SK-N-MC (cell line): ENCODE measurements at regions not wholly inside any gene's neighbourhood (a gene's known extent, or its start where the extent isn't known, plus 50 kb on each side); places are given as distances from the start of the nearest gene placed in this dataset.

ENCODE experiments used
- DNase-seq: peaks from one replicate; pipeline ENCODE4 v3.0.0-alpha.2; 2011; ENCODE audit warnings: low read depth, low spot score
- H3K27ac ChIP-seq: fragments of 200-600 bp; sonication (generic); 2 replicates; pipeline ENCODE4 v1.5.1; 2016; ENCODE audit warnings: mixed run types
- H3K36me3 ChIP-seq: fragments of 200-600 bp; sonication (generic); 2 replicates; pipeline ENCODE4 v1.6.1; 2017; ENCODE audit warnings: antibody characterized with exemption, low read length, mixed read lengths; ENCODE audit not compliant: insufficient read depth
- H3K4me3 ChIP-seq: fragments of 200-600 bp; sonication (generic); 2 replicates; pipeline ENCODE4 v1.5.1; 2016
- H3K9ac ChIP-seq: fragments of 200-600 bp; sonication (generic); 2 replicates; pipeline ENCODE4 v1.8.0; 2017; ENCODE audit warnings: mixed run types, mixed read lengths; ENCODE audit not compliant: insufficient read length
- H3K9me3 ChIP-seq: fragments of 200-600 bp; sonication (generic); 2 replicates; pipeline ENCODE4 v1.6.1; 2017; ENCODE audit warnings: low read depth, mild to moderate bottlenecking, antibody characterized with exemption, low read length, moderate library complexity, mixed read lengths
- EZH2 ChIP-seq: fragments of 200-600 bp; sonication (generic); IDR thresholded peaks from one replicate; pipeline ENCODE4 v1.6.1; 2017; ENCODE audit warnings: antibody characterized with exemption
- FOXP2 ChIP-seq: optimal IDR thresholded peaks from 2 replicates; pipeline ENCODE3; 2011; ENCODE audit warnings: mild to moderate bottlenecking, moderate library complexity; ENCODE audit not compliant: insufficient read depth; ENCODE audit errors: extremely low read length, control extremely low read depth
- POLR2AphosphoS5 ChIP-seq: IDR thresholded peaks from 2 replicates; pipeline ENCODE4 v1.6.1; 2012; ENCODE audit warnings: mild to moderate bottlenecking, low read depth, low read length, borderline replicate concordance

DNA sequence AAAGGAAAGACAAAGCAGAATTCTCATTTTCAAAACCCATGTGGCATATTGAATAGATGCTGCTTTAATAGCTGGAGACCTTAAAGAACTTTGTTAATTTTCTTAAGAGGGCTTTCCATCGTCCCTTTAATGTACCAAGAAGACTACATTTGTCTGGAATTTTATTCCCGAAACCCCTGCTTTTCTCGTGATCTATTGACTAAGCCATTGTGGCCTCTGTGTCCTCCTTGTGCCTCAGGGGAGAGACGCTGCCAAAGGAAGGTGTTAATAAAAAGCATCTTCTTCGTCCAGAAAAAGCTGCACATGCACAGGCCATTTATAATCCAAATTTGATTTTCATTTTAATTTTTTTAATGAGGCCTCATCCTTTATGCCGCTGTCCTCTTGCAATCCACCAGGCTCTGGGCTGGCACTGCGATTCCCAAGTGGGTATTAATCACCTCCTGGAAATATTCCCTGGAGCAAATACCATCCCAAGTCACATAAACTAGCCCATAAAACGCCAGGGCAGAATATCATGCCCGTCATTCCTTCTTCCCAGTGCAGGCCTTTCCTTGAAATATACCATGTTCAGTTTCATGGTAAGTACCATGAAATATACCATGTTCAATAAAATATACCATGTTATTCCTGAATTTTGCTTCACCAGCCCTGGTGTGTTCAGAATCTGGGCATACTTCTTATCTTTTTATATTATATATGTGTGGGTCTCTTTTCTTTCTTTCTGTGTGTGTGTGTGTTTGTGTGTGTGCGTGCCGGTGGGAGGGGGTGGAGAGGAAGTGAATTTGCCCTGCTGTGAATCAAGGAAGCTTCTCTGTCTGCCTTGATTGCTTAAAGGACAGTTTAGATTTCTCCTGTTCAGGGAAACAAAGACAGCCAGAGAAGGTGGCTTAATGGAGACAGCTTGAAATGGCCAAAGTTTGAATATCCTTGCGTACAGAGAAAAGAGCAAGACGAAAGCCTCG is 147.6 kb downstream of the PHETA1 start:
- H3K36me3 ChIP-seq: no peaks in the 10 kb centered on the region
- H3K9ac ChIP-seq: no peak overlapping the region
- DNase-seq: no peak
- no peak overlapping the region for H3K4me3 ChIP-seq
- H3K9me3 ChIP-seq: no peaks in the 10 kb centered on the region
- TF ChIP-seq POLR2AphosphoS5 (no peak), FOXP2 (no peak), EZH2 (no peak)
- H3K27ac ChIP-seq: 0 out of 2 replicates have a peak overlapping the region, but pooled peaks have one; percentile 17

GRCh38 chr12:111220363-111220762 is 148.5 kb downstream of the PHETA1 start:
- H3K4me3 ChIP-seq: no peak overlapping the region
- H3K27ac ChIP-seq: no peak overlapping the region
- H3K9ac ChIP-seq: no peak overlapping the region
- TF ChIP-seq POLR2AphosphoS5 (no peak), FOXP2 (no peak), EZH2 (no peak)
- H3K36me3 ChIP-seq: no peaks in the 10 kb centered on the region
- DNase-seq: no peak
- H3K9me3 ChIP-seq: no peaks in the 10 kb centered on the region

DNA sequence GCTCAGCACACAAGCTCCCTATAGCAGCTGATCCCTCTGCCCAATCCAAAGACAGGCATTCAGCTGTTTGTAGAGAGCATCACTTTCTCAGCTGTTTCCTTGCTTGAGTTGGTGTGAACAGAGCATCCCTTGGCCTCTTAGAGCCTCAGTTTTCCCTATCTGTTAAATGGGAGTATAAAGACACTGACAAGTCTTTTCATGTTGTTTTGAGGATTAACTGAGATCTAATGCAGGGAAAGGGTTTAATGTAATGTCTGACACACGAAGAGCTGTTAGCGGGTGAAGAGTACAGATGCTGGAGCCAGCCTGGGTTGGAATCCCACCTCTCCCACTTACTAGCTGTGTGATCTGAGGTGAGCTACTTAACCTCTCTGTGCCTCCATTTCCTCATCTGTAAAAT is 149.5 kb downstream of the PHETA1 start:
- no peak for TF ChIP-seq POLR2AphosphoS5
- TF ChIP-seq FOXP2: no peak
- TF ChIP-seq EZH2: no peak
- H3K4me3 ChIP-seq: no peak overlapping the region
- H3K9ac ChIP-seq: no peak overlapping the region
- no peaks in the 10 kb centered on the region for H3K36me3 ChIP-seq
- no peak overlapping the region for H3K27ac ChIP-seq
- DNase-seq: no peak
- H3K9me3 ChIP-seq: no peaks in the 10 kb centered on the region

DNA sequence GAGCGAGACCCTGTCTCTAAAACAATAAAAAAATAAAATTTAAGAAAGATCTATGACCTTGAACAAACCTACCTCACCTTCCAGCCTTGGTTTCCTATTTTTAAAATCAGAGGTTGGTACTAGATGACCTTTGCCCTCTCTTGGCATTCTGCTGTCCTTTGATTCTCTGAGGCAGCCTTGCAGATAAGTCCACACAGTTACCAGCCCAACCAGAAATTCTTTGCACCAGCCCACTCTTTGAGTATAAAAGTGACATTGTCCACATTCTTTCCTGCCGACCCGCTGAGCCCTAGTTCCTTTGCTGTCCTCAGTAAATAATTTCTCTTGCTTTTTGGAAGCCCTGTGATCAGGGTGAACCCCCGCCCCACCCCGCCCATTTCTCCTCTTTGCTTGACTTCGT is 150.4 kb downstream of the PHETA1 start:
- Histone ChIP-seq H3K4me3 (no peak overlapping the region), H3K9ac (no peak overlapping the region), H3K36me3 (no peaks in the 10 kb centered on the region), H3K27ac (no peak overlapping the region), H3K9me3 (no peaks in the 10 kb centered on the region)
- DNase-seq: no peak
- TF ChIP-seq FOXP2: no peak
- no peak for TF ChIP-seq EZH2
- TF ChIP-seq POLR2AphosphoS5: no peak

- no peaks in the 10 kb centered on the region for H3K36me3 ChIP-seq
- no peak for DNase-seq
- H3K27ac ChIP-seq: no peak overlapping the region
- H3K9ac ChIP-seq: no peak overlapping the region
- no peak overlapping the region for H3K4me3 ChIP-seq
- no peaks in the 10 kb centered on the region for H3K9me3 ChIP-seq
- TF ChIP-seq EZH2: no peak
- no peak for TF ChIP-seq POLR2AphosphoS5
Measured at GRCh38 chr12:111216387-111217159, 152.3 kb downstream of the PHETA1 start.

- DNase-seq: no peak
- H3K9me3 ChIP-seq: no peaks in the 10 kb centered on the region
- H3K36me3 ChIP-seq: no peaks in the 10 kb centered on the region
- H3K9ac ChIP-seq: no peak overlapping the region
- no peak for TF ChIP-seq EZH2
- no peak for TF ChIP-seq POLR2AphosphoS5
- TF ChIP-seq FOXP2: no peak
- no peak overlapping the region for H3K27ac ChIP-seq
- no peak overlapping the region for H3K4me3 ChIP-seq
Measured at GRCh38 chr12:111215881-111216280, 153.0 kb downstream of the PHETA1 start.

GRCh38 chr12:111214401-111214800 is 154.5 kb downstream of the PHETA1 start:
- H3K36me3 ChIP-seq: no peaks in the 10 kb centered on the region
- no peak for DNase-seq
- H3K9ac ChIP-seq: no peak overlapping the region
- H3K9me3 ChIP-seq: no peaks in the 10 kb centered on the region
- H3K4me3 ChIP-seq: no peak overlapping the region
- no peak for TF ChIP-seq POLR2AphosphoS5
- no peak for TF ChIP-seq FOXP2
- no peak for TF ChIP-seq EZH2
- H3K27ac ChIP-seq: no peak overlapping the region

DNA sequence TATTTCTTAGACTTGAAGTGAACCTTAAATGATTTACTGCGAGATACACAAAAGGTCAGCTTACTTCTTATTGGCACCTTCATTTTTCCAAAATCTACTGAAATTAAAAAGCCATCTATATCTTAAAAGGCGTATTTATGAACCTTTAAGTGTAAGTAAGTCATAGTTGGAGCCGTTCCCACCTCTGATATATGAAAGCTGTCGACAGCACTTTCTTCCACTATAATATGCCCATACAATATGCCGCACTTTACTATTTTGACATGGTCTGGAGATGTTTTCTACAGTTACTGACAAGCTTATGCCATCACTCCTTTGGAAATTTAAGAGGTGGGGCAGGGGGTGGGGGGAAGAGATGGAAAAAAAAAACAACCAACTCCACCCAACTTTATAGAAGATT is 155.3 kb downstream of the PHETA1 start:
- no peak overlapping the region for H3K4me3 ChIP-seq
- no peak overlapping the region for H3K9ac ChIP-seq
- H3K27ac ChIP-seq: no peak overlapping the region
- H3K36me3 ChIP-seq: no peaks in the 10 kb centered on the region
- no peak for TF ChIP-seq EZH2
- TF ChIP-seq FOXP2: no peak
- no peak for DNase-seq
- no peaks in the 10 kb centered on the region for H3K9me3 ChIP-seq
